Panc1 (cell line): ENCODE measurements at regions not wholly inside any gene's neighbourhood (a gene's known extent, or its start where the extent isn't known, plus 50 kb on each side); places are given as distances from the start of the nearest gene placed in this dataset.

Experiments used
- ATAC-seq: fragments of 200-7000 bp; cut with Tn5 transposase; 2 replicates; pipeline ENCODE4 v1.9.1; 2020; ENCODE audit warnings: mild to moderate bottlenecking, moderate library complexity
- BruUV-seq: library from RNA; stranded (reverse); fragments of 400-500 nt; replicated peaks from 2 replicates; lab custom pipeline; 2021; lab: Mats Ljungman, UMichigan
- CTCF ChIA-PET: fragments of 300-600 bp; sonication (Branson Sonifier 250); formaldehyde crosslinking; loops from one replicate; lab custom pipeline; 2022; ENCODE audit warnings: antibody characterized with exemption; lab: Charles Lee
- POLR2A ChIA-PET: fragments of 300-600 bp; sonication (Branson Sonifier 250); formaldehyde crosslinking; loops from one replicate; lab custom pipeline; 2022; ENCODE audit warnings: antibody characterized with exemption; lab: Charles Lee
- DNase-seq: peaks from one replicate; pipeline ENCODE4 v3.0.0-alpha.2; 2010; ENCODE audit warnings: low read depth, low spot score
- H3K27ac ChIP-seq: 2 replicates; pipeline ENCODE4 v1.5.1; 2011; ENCODE audit warnings: mild to moderate bottlenecking, low read length, inconsistent platforms
- H3K27me3 ChIP-seq: fragments of 200-500 bp; sonication (Bioruptor generic); 2 replicates; pipeline ENCODE4 v1.6.0; 2014; ENCODE audit warnings: low read length, inconsistent platforms; ENCODE audit not compliant: control insufficient read depth, insufficient read depth
- H3K36me3 ChIP-seq: fragments of 200-500 bp; sonication (Bioruptor generic); 2 replicates; pipeline ENCODE4 v1.5.1; 2014; ENCODE audit warnings: inconsistent platforms, mild to moderate bottlenecking, low read length, moderate library complexity; ENCODE audit not compliant: control insufficient read depth, insufficient read depth
- H3K4me1 ChIP-seq: 2 replicates; pipeline ENCODE4 v1.5.1; 2011; ENCODE audit warnings: inconsistent platforms, mild to moderate bottlenecking, low read length, moderate library complexity; ENCODE audit not compliant: control insufficient read depth, insufficient read depth
- H3K4me3 ChIP-seq, 2 experiments: 2 replicates each; pipeline ENCODE4 v1.5.1; 2011 to 2012; ENCODE audit warnings: low read depth in 2 of 2, low read length in 2 of 2, mild to moderate bottlenecking in 2 of 2, inconsistent platforms in 1 of 2, moderate library complexity in 1 of 2
- H3K9me3 ChIP-seq: fragments of 200-500 bp; sonication (Bioruptor generic); 2 replicates; pipeline ENCODE4 v1.5.1; 2014; ENCODE audit warnings: low read depth, mild to moderate bottlenecking, inconsistent platforms, low read length, moderate library complexity; ENCODE audit not compliant: control insufficient read depth, insufficient read depth
- POLR2AphosphoS5 ChIP-seq: IDR thresholded peaks from 2 replicates; pipeline ENCODE4 v1.6.1; 2012; ENCODE audit warnings: mild to moderate bottlenecking, low read depth, low read length, moderate library complexity
- SIN3A ChIP-seq: IDR thresholded peaks from 2 replicates; pipeline ENCODE4 v1.6.1; 2012; ENCODE audit warnings: low read depth, mild to moderate bottlenecking, low read length, moderate library complexity, borderline replicate concordance; ENCODE audit not compliant: insufficient read depth
- TCF7L2 ChIP-seq: IDR thresholded peaks from 2 replicates; pipeline ENCODE4 v1.6.1; 2011; ENCODE audit warnings: mild to moderate bottlenecking, low read depth, low read length, inconsistent platforms
- in situ Hi-C: cut with HindIII; loops from 2 replicates; pipeline ENCODE4 v1.10.0; 2016; ENCODE audit warnings: low sequenced_read_pairs, low pct_unique_long_range_greater_than_20kb
- intact Hi-C: fragments of 100-400 bp; cut with micrococcal nuclease; formaldehyde crosslinking; loops from one replicate; pipeline ENCODE4 v1.10.0; 2022; ENCODE audit not compliant: unreplicated experiment
- TF ChIP-seq, protein P1 (sequence below), 2 experiments: IDR thresholded peaks; 2 replicates each; pipeline ENCODE4 v1.6.1; 2011 to 2012; ENCODE audit warnings: low read depth in 2 of 2, control low read depth in 1 of 2, low read length in 1 of 2, mild to moderate bottlenecking in 1 of 2, moderate library complexity in 1 of 2; ENCODE audit not compliant: insufficient read depth in 1 of 2
- TF ChIP-seq, protein P2 (sequence below): fragments of 450-650 bp; IDR thresholded peaks from 2 replicates; pipeline ENCODE4 v1.5.1; 2017; ENCODE audit warnings: mild to moderate bottlenecking

DNA sequence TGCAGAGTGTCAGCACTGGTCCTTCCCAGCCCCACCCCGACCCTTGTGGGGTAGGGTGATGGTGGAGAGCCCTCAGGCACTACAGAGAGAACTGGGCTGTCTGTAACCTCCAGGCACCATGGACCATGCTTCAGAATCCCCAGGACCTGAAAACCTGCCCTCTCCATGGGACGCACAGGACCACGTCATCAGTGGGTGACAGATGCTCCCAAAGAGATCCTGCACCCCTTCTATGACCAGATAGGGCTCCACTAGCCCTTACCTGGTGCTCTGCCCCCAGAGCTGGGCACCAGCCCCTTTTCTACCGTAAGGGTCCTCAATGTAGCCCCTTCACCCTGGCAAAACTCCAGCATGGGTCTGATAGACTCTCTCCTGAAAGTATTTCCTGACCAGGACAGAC lies 165.9 kb upstream of the NECTIN1 start:
- intact Hi-C loops (no loop called here), in situ Hi-C loops (no loop called here)
- Histone ChIP-seq H3K9me3 (no peaks in the 10 kb centered on the region), H3K27me3 (peaks cover 16% of the 10 kb centered on the region), H3K4me1 (no peaks in the 10 kb centered on the region), H3K27ac (no peak overlapping the region), H3K4me3 (no peak overlapping the region), H3K36me3 (no peaks in the 10 kb centered on the region)
- DNase-seq (no peak), ATAC-seq (no peak)
- BruUV-seq = no TSS peak
- ChIA-PET POLR2A (no interaction called here), CTCF (interaction anchor here (0.6 kb wide), 1 partner anchor 480 kb away, joined by 5 read pairs; no protein-coding TSS in a partner anchor)
- TF ChIP-seq POLR2AphosphoS5 = no peak
- no peak for TF ChIP-seq SIN3A
- TF ChIP-seq TCF7L2 = no peak
- TF ChIP-seq, protein P1, sequence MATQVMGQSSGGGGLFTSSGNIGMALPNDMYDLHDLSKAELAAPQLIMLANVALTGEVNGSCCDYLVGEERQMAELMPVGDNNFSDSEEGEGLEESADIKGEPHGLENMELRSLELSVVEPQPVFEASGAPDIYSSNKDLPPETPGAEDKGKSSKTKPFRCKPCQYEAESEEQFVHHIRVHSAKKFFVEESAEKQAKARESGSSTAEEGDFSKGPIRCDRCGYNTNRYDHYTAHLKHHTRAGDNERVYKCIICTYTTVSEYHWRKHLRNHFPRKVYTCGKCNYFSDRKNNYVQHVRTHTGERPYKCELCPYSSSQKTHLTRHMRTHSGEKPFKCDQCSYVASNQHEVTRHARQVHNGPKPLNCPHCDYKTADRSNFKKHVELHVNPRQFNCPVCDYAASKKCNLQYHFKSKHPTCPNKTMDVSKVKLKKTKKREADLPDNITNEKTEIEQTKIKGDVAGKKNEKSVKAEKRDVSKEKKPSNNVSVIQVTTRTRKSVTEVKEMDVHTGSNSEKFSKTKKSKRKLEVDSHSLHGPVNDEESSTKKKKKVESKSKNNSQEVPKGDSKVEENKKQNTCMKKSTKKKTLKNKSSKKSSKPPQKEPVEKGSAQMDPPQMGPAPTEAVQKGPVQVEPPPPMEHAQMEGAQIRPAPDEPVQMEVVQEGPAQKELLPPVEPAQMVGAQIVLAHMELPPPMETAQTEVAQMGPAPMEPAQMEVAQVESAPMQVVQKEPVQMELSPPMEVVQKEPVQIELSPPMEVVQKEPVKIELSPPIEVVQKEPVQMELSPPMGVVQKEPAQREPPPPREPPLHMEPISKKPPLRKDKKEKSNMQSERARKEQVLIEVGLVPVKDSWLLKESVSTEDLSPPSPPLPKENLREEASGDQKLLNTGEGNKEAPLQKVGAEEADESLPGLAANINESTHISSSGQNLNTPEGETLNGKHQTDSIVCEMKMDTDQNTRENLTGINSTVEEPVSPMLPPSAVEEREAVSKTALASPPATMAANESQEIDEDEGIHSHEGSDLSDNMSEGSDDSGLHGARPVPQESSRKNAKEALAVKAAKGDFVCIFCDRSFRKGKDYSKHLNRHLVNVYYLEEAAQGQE (IDR thresholded peaks at IDR 0.05; ENCODE audit: insufficient read depth in 1 of 2, low read depth in 2 of 2, low read length in 1 of 2) = no peak
- TF ChIP-seq, protein P2, sequence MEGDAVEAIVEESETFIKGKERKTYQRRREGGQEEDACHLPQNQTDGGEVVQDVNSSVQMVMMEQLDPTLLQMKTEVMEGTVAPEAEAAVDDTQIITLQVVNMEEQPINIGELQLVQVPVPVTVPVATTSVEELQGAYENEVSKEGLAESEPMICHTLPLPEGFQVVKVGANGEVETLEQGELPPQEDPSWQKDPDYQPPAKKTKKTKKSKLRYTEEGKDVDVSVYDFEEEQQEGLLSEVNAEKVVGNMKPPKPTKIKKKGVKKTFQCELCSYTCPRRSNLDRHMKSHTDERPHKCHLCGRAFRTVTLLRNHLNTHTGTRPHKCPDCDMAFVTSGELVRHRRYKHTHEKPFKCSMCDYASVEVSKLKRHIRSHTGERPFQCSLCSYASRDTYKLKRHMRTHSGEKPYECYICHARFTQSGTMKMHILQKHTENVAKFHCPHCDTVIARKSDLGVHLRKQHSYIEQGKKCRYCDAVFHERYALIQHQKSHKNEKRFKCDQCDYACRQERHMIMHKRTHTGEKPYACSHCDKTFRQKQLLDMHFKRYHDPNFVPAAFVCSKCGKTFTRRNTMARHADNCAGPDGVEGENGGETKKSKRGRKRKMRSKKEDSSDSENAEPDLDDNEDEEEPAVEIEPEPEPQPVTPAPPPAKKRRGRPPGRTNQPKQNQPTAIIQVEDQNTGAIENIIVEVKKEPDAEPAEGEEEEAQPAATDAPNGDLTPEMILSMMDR = no peak

DNA sequence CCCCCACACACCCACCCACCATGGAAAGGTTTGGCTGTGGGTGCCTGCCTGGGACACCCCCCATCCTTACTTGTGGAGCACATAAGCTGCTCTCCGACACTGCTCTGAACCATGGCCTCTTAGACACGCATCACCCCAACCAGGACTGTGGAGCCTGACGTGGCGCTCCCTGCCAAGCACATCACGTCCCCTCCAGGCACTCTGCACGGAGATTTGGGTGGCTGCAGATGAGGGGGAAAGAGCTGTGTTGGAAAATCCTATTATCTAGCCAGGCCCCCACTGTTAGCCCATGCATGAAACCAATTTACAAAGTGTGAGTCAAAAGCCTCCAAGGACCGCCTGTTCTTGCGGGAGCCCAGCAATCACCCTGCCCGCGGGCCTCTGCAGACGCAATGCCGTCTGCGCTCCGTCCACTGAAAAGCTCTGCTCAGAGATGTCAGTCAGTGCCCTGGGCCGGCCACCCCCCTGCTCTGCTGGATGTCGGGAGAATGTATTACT lies 163.4 kb upstream of the NECTIN1 start:
- no peaks in the 10 kb centered on the region for H3K4me1 ChIP-seq
- BruUV-seq = no TSS peak
- ChIA-PET CTCF (interaction anchor here (0.5 kb wide), 1 partner anchor 148 kb away, joined by 3 read pairs; no protein-coding TSS in a partner anchor), POLR2A (no interaction called here)
- TF ChIP-seq TCF7L2 (no peak), SIN3A (no peak), POLR2AphosphoS5 (no peak)
- TF ChIP-seq, protein P1 (IDR thresholded peaks at IDR 0.05; ENCODE audit: insufficient read depth in 1 of 2, low read depth in 2 of 2, low read length in 1 of 2) = no peak
- TF ChIP-seq, protein P2 = no peak
- H3K9me3 ChIP-seq = no peaks in the 10 kb centered on the region
- intact Hi-C loops (no loop called here), in situ Hi-C loops (no loop called here)
- H3K36me3 ChIP-seq = no peaks in the 10 kb centered on the region
- no peak overlapping the region for H3K4me3 ChIP-seq
- no peak for ATAC-seq
- DNase-seq = no peak
- H3K27ac ChIP-seq = no peak overlapping the region
- peaks cover 13% of the 10 kb centered on the region; the same call in 1 of the 2 replicates for H3K27me3 ChIP-seq
